Activated naive CD4-positive, alpha-beta T cell treated with anti-CD3 and anti-CD28 coated beads for 36 hours (primary cell): ENCODE measurements at regions not wholly inside any gene's neighbourhood (a gene's known extent, or its start where the extent isn't known, plus 50 kb on each side); places are given as distances from the start of the nearest gene placed in this dataset.

Source experiments
- CTCF ChIA-PET: fragments of 350-600 bp; sonication (Branson Sonifier 250); formaldehyde crosslinking; loops from one replicate; lab custom pipeline; 2021; ENCODE audit warnings: antibody characterized with exemption; lab: Charles Lee
- DNase-seq: peaks from one replicate; pipeline ENCODE4 v3.0.0-alpha.2; 2020
- H3K27ac Mint-ChIP-seq: one replicate; pipeline ENCODE4 v1.8.0; 2021; ENCODE audit warnings: mild to moderate bottlenecking, mixed read lengths
- H3K27me3 Mint-ChIP-seq: one replicate; pipeline ENCODE4 v1.8.0; 2021; ENCODE audit warnings: low read depth, mixed read lengths
- H3K36me3 Mint-ChIP-seq: one replicate; pipeline ENCODE4 v1.8.0; 2021; ENCODE audit warnings: low read depth, mixed read lengths
- H3K4me1 Mint-ChIP-seq: one replicate; pipeline ENCODE4 v1.8.0; 2021; ENCODE audit warnings: low read depth, mixed read lengths
- H3K4me3 Mint-ChIP-seq: one replicate; pipeline ENCODE4 v1.8.0; 2021; ENCODE audit warnings: mild to moderate bottlenecking, moderate library complexity, mixed read lengths
- H3K9me3 Mint-ChIP-seq: one replicate; pipeline ENCODE4 v1.8.0; 2021; ENCODE audit warnings: mixed read lengths
- intact Hi-C: fragments of 100-400 bp; cut with micrococcal nuclease; formaldehyde crosslinking; loops from one replicate; pipeline ENCODE4 v1.15.1; 2023

DNA sequence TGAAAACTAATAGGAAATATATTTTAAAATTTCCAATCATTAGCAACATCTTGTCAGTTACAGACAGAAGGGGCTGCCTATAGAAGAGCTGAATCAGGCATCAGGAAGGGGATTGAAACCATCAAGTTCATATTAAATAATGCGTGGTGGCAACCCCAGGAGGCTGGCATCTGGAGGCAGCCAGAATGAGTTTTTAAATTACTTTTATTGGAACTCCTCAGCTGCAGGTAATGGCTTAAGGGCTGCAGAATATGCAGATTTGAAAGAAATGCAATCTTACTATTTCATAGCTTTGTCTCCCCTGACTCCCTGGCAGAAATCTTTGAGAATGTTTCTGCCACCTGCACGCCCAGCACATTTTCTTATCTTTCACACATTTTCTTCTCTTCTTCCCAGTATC is 711.6 kb downstream of the PCDH19 start:
- H3K4me1 Mint-ChIP-seq = no peaks in the 10 kb centered on the region
- CTCF ChIA-PET = no interaction called here
- no peak for DNase-seq
- no peak overlapping the region for H3K27ac Mint-ChIP-seq
- no peaks in the 10 kb centered on the region for H3K9me3 Mint-ChIP-seq
- no peaks in the 10 kb centered on the region for H3K27me3 Mint-ChIP-seq
- H3K36me3 Mint-ChIP-seq = no peaks in the 10 kb centered on the region
- intact Hi-C loops = no loop called here
- no peak overlapping the region for H3K4me3 Mint-ChIP-seq

DNA sequence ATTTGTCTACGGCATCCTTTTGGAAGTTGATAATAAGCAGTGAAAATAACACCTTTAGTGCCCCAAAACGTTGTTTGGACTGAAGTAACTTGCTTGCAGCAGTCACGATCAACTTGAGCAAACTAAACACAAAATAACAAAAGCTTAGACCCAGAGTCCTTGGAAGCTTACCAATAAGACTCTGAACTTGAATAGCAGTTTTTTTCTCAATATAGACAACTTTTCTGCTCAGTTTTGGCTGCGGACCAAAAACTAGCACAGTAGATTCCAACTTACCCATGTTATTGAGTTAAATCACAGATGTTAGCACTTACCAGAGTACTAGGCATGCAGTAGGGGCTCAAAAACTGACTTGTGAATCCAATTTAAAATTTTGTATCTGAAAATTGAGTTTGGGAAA is 746.9 kb downstream of the PCDH19 start:
- Mint-ChIP-seq H3K27me3 (no peaks in the 10 kb centered on the region), H3K4me1 (no peaks in the 10 kb centered on the region), H3K27ac (no peak overlapping the region), H3K9me3 (peaks cover 4% of the 10 kb centered on the region), H3K36me3 (no peaks in the 10 kb centered on the region), H3K4me3 (no peak overlapping the region)
- intact Hi-C loops = no loop called here
- CTCF ChIA-PET = no interaction called here
- no peak for DNase-seq

DNA sequence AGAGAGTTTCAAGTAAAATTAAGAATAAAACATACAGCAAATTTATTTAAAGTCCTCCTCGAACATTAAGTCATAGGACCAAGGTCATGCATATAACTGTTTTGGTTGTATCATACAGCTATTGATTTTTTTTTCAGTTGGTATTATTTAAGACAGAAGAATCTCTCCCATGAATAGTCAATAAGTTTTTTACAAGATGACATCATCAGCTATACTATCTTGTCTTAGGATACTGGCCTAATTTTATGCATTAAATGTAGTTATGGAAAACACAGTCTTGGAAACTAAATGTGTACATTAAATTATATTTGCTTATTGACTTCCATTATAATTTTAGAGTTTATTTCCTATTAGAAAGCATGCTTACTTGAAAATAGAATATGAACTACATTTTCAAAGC is 755.9 kb downstream of the PCDH19 start:
- no peak overlapping the region for H3K27ac Mint-ChIP-seq
- H3K4me1 Mint-ChIP-seq = no peaks in the 10 kb centered on the region
- no peaks in the 10 kb centered on the region for H3K9me3 Mint-ChIP-seq
- no peak for DNase-seq
- no peak overlapping the region for H3K4me3 Mint-ChIP-seq
- H3K27me3 Mint-ChIP-seq = no peaks in the 10 kb centered on the region
- intact Hi-C loops = no loop called here
- no peaks in the 10 kb centered on the region for H3K36me3 Mint-ChIP-seq
- CTCF ChIA-PET = no interaction called here

DNA sequence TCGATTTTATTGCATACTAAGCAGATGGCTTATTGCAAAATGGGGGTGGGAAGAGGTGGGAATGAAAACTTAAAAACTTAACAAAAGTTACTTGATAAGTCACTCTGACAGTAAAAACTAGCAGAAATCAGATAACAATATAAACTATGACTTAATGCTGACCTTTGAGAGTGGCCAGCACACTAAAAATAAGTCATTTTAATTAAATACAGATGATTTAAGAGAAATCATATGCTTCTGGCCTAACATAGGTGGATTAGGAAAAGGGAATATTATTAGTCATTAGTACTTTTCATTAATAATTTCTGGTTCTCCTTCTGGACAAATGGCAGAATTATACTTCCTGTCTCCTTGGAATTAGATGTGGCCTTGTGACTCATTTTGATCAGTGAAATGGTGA is 756.7 kb downstream of the PCDH19 start:
- Mint-ChIP-seq H3K27ac (no peak overlapping the region), H3K36me3 (no peaks in the 10 kb centered on the region), H3K4me3 (no peak overlapping the region), H3K9me3 (no peaks in the 10 kb centered on the region), H3K27me3 (no peaks in the 10 kb centered on the region), H3K4me1 (no peaks in the 10 kb centered on the region)
- CTCF ChIA-PET = no interaction called here
- intact Hi-C loops = no loop called here
- no peak for DNase-seq

DNA sequence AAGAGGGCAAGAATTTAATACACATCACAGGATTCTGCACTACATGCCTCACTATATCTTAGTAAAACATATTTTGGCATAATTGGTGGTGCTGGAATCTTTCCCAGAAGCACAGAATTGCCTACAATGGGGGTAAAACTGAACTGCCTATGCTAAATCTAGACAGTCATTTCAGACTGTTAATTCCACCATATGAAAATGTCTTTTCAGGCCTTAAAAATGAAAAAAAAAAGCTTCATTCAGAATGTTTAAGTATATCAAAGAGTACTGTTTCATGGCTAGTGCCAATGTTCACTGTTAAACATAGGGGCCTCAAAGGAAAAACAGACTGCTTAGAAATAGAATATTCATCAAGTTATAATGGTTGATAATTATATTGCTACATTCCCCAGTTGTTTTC is 797.0 kb downstream of the PCDH19 start:
- Mint-ChIP-seq H3K9me3 (no peaks in the 10 kb centered on the region), H3K36me3 (no peaks in the 10 kb centered on the region), H3K27ac (no peak overlapping the region), H3K27me3 (no peaks in the 10 kb centered on the region), H3K4me3 (no peak overlapping the region), H3K4me1 (no peaks in the 10 kb centered on the region)
- DNase-seq = no peak
- CTCF ChIA-PET = no interaction called here
- intact Hi-C loops = no loop called here

DNA sequence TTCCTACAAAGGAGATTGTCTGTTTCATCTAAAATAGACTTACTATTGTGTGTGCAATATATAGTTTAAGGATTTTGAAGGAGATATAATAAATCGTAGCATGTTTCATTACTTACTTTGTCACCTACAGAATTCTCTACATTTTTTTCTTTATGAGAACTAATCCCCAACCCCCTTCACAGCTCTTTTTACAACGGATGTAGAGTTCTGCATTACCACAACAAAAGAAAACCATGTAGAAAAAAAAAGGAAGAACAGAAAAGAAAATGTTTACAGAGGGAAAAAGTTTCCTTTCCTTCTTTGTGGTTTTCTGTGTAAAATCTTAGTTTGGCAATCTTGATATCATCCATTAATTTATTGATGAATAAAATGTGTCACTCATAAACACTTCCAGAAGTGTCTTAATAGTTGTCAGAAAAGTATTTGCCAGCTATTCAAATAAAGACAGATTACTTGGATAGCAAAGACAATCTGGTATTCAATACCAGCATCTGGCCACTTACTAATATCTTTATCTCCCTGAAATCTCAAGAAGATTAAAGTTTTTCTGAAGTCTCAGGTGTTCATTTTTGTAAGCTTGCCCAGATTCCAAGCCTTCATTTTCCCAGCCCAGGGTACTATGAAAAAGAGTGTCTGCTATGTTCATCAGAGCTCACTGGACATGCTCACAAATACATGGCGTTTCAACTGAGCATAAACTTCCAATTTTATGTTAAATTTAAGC is 806.8 kb downstream of the PCDH19 start:
- H3K36me3 Mint-ChIP-seq = no peaks in the 10 kb centered on the region
- no peak for DNase-seq
- intact Hi-C loops = no loop called here
- no peak overlapping the region for H3K4me3 Mint-ChIP-seq
- H3K9me3 Mint-ChIP-seq = no peaks in the 10 kb centered on the region
- H3K4me1 Mint-ChIP-seq = no peaks in the 10 kb centered on the region
- CTCF ChIA-PET = no interaction called here
- H3K27me3 Mint-ChIP-seq = no peaks in the 10 kb centered on the region
- H3K27ac Mint-ChIP-seq = no peak overlapping the region

DNA sequence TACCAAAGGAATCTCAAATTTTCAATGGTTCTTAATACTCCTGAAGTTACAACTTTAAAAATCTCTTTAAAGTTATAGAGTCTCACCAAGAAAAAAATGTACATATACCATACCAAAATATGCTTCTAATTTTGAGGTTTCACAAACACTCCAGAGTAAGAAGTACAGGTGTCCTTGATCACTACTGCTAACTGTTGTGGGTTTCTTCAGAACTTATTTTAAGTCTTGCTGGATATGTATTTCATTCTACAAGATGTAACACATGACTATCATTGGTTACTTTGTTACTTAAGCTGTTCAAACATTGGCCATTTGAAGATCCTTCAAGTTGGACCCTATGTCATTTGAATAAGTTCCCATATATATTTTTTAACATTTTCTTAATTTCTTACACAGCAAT is 808.0 kb downstream of the PCDH19 start:
- no peaks in the 10 kb centered on the region for H3K9me3 Mint-ChIP-seq
- H3K27me3 Mint-ChIP-seq = no peaks in the 10 kb centered on the region
- no peak for DNase-seq
- intact Hi-C loops = no loop called here
- no peak overlapping the region for H3K4me3 Mint-ChIP-seq
- H3K27ac Mint-ChIP-seq = no peak overlapping the region
- H3K36me3 Mint-ChIP-seq = no peaks in the 10 kb centered on the region
- CTCF ChIA-PET = no interaction called here
- no peaks in the 10 kb centered on the region for H3K4me1 Mint-ChIP-seq

DNA sequence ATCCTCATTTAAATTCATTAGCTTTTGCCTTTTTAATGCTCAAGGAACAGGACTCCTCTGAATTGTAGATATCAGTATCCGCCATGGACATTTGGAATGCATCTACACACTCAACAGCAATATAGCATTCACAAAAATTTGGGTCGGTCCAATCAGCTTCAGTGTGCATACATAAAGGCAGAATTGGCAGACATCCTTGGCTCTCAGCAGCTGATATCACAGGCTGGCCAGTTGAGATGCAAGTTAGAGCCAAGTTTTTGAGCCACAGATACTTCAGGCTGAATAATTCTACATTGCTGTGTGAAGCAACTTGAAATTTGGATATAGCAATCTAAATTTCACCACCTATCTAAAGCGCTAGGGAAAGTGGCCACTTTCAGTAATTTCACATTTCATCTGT is 821.1 kb downstream of the PCDH19 start:
- no peak overlapping the region for H3K27ac Mint-ChIP-seq
- H3K4me3 Mint-ChIP-seq = no peak overlapping the region
- H3K9me3 Mint-ChIP-seq = peaks cover 3% of the 10 kb centered on the region
- no peaks in the 10 kb centered on the region for H3K27me3 Mint-ChIP-seq
- CTCF ChIA-PET = no interaction called here
- no peak for DNase-seq
- intact Hi-C loops = no loop called here
- H3K36me3 Mint-ChIP-seq = no peaks in the 10 kb centered on the region
- no peaks in the 10 kb centered on the region for H3K4me1 Mint-ChIP-seq

DNA sequence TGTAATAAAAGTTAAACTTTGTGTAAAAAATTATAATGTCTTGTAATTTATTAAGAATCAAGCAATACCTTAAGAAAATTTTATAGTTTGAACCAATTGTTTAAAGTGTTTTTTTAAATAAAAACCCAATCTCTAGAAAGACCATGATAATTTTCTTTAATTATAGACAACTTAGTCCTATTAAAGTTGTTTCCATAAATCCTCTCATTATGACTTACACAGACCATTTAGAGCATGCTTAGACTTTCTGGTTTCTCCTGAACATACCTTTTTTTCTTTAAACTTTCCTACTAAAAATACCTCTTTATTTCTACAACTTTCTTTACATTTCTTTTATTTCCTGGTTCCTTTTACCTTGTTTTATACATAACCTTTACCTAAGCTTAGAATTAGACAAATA is 837.4 kb downstream of the PCDH19 start:
- no peak for DNase-seq
- CTCF ChIA-PET = no interaction called here
- intact Hi-C loops = no loop called here
- Mint-ChIP-seq H3K27ac (no peak overlapping the region), H3K4me1 (no peaks in the 10 kb centered on the region), H3K9me3 (peaks cover 12% of the 10 kb centered on the region), H3K4me3 (no peak overlapping the region), H3K36me3 (no peaks in the 10 kb centered on the region), H3K27me3 (no peaks in the 10 kb centered on the region)

DNA sequence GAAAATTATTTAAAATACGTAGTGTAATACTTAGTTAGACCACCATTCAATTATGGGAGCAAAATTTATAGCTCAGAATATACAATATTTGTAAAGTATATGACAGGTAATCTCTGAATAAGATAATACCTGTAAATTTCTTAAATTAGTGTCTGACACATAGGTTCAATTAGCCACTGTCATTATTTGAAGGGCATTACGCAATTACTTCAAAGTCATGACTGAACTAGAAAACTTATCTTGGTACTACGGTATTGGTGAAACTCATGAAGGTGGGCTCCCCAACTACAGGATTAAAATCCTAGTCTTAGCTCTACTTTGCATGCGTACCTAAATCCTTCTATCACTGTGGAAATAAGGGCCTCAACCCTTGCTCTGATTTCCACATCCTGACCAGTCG is 860.7 kb downstream of the PCDH19 start:
- intact Hi-C loops = no loop called here
- H3K36me3 Mint-ChIP-seq = no peaks in the 10 kb centered on the region
- DNase-seq = no peak
- H3K27me3 Mint-ChIP-seq = no peaks in the 10 kb centered on the region
- H3K4me3 Mint-ChIP-seq = no peak overlapping the region
- CTCF ChIA-PET = no interaction called here
- H3K4me1 Mint-ChIP-seq = no peaks in the 10 kb centered on the region
- H3K9me3 Mint-ChIP-seq = peaks cover 2% of the 10 kb centered on the region
- H3K27ac Mint-ChIP-seq = no peak overlapping the region

DNA sequence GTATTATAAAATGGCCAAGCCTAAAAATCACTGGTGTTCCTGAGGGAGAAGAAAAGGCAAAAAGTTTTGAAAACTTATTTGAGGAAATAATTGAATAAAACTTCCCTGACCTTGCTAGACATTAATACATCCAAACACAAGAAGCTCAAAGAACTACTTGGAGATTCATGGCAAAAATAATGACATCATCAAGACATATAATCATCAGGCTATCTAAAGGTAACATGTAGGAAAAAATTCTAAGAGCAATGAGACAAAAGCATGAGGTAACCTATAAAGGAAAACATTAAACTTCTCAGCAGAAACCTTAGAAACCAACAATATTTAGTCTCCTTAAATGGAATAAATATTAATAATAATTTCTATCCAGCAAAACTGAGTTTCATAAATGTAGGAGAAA is 887.6 kb downstream of the PCDH19 start:
- CTCF ChIA-PET = no interaction called here
- Mint-ChIP-seq H3K4me1 (no peaks in the 10 kb centered on the region), H3K27me3 (no peaks in the 10 kb centered on the region), H3K27ac (no peak overlapping the region), H3K36me3 (no peaks in the 10 kb centered on the region), H3K4me3 (no peak overlapping the region), H3K9me3 (no peaks in the 10 kb centered on the region)
- no peak for DNase-seq
- intact Hi-C loops = no loop called here

DNA sequence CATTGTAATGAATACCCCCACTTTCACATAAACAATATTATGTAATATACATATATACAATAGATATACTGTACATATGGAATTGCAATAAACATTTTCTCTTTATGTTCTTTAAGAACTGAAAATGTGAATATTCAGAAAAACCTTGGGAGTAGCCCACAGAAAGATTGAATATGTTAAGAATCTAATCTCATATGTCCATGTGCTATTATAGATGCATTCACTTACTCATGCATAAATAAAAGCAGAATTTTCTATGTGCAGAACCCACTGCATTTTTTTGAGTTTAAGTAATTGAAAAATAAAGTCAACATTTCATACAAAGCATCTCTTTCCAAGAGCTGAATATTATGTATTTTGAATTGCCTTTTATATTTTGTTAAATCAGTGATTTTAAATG is 902.3 kb downstream of the PCDH19 start:
- no peak overlapping the region for H3K27ac Mint-ChIP-seq
- intact Hi-C loops = no loop called here

DNA sequence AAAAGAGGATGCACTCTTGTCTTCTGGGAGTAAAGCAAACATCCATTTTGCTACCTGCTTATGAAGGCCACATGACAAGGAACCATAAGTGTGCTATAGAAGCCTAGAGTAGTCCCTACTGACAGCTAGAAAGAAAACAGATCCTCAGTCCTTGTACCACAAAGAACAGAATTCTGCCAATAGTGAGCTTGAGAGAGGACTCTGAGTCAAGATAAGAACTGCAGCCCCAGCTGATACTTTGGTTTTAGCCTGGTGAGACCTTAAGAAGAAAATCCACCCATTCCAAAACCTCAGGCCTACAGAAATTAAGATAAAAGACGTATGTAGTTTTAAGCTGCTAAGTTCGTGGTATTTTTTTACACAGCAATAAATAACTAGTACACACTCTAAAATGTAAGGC is 914.6 kb downstream of the PCDH19 start:
- no peaks in the 10 kb centered on the region for H3K4me1 Mint-ChIP-seq
- intact Hi-C loops = no loop called here
- H3K27me3 Mint-ChIP-seq = no peaks in the 10 kb centered on the region
- no peak for DNase-seq
- no peak overlapping the region for H3K27ac Mint-ChIP-seq
- CTCF ChIA-PET = interaction anchor here (0.6 kb wide), 1 partner anchor 395 kb away, joined by 3 read pairs; no protein-coding TSS in a partner anchor
- H3K9me3 Mint-ChIP-seq = peaks cover 3% of the 10 kb centered on the region
- no peaks in the 10 kb centered on the region for H3K36me3 Mint-ChIP-seq
- no peak overlapping the region for H3K4me3 Mint-ChIP-seq

More for the DNA sequence above, 902.3 kb downstream of the PCDH19 start:
- H3K4me3 Mint-ChIP-seq = no peak overlapping the region
- H3K9me3 Mint-ChIP-seq = no peaks in the 10 kb centered on the region
- H3K27me3 Mint-ChIP-seq = no peaks in the 10 kb centered on the region
- CTCF ChIA-PET = no interaction called here
- DNase-seq = no peak
- H3K36me3 Mint-ChIP-seq = no peaks in the 10 kb centered on the region
- no peaks in the 10 kb centered on the region for H3K4me1 Mint-ChIP-seq
